ENCODE measurements at regions not wholly inside any gene's neighbourhood (a gene's known extent, or its start where the extent isn't known, plus 50 kb on each side); places are given as distances from the start of the nearest gene placed in this dataset.

DNA sequence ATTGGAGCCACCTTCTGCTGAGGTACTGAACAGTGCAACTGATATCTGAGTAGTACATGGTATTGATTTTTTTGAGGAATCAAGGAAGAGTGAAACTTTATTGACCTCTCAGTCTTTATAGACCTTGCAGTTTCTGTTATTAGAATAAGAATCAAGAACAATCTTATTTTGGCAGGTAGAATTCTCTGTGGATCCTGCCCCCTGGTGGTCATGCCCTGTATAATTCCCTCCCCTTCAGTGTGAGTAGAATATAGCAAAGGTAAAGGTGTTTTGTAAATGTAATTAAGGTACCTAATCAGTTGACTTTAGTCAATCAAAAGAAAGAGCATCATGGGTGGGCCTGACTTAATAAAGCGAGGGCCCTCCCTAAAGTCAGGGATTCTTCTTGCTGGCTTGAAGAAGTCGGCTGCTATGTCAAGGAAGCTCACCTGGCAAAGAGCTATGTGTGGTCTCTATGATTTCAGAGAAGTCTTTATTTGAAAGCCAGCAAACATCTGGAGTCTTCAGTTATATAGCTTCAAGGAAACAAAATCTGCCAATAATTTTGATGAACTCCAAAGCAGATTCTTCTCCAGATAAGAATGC is 142.8 kb downstream of the LSM5 start:
- DNase-seq (ENCODE audit: low spot score): peak; percentile 34
- TF ChIP-seq, protein P1, sequence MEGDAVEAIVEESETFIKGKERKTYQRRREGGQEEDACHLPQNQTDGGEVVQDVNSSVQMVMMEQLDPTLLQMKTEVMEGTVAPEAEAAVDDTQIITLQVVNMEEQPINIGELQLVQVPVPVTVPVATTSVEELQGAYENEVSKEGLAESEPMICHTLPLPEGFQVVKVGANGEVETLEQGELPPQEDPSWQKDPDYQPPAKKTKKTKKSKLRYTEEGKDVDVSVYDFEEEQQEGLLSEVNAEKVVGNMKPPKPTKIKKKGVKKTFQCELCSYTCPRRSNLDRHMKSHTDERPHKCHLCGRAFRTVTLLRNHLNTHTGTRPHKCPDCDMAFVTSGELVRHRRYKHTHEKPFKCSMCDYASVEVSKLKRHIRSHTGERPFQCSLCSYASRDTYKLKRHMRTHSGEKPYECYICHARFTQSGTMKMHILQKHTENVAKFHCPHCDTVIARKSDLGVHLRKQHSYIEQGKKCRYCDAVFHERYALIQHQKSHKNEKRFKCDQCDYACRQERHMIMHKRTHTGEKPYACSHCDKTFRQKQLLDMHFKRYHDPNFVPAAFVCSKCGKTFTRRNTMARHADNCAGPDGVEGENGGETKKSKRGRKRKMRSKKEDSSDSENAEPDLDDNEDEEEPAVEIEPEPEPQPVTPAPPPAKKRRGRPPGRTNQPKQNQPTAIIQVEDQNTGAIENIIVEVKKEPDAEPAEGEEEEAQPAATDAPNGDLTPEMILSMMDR (IDR thresholded peaks at IDR 0.05; ENCODE audit: extremely low read depth, missing control alignments): peak; percentile 63

DNA sequence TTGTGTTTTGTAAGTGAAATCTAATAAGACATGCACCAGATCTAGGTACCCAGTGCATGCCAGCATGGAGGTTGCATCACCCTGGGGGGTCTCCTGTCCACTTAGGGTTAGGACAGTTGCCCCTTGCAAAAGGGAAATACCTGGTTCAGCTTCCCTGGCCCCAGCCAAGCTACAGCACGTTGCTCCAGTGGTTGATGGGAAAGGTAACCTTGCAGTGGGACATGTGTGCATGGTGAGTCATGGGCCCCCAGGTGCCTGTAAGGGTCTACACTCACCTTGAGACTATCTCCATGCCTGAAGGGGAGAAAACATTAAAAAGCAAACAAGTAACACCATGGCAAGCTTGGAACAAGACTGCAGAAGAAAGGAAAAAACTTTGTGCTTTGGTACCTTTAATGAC is 143.9 kb downstream of the LSM5 start:
- no peak for DNase-seq (ENCODE audit: low spot score)
- TF ChIP-seq, protein P1 (IDR thresholded peaks at IDR 0.05; ENCODE audit: extremely low read depth, missing control alignments): no peak

DNA sequence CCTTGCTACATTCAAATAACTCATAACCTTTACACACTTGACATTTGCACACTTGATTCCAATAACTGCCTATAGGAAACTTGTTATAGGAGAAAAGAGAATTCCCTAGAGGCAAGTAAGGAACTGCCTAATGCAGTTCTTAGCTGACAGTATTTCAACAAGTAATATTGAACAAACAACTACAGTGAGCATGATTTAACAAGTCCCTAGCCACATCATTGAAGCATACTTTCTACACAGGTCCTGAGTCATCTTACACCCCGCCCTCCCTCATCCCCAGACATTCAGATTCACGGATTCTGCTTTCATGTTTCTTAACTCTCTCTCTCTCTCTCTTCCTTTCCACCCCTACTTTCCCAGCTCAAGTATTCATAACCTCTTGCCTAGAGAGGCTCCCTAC is 153.5 kb downstream of the LSM5 start:
- TF ChIP-seq, protein P1 (IDR thresholded peaks at IDR 0.05; ENCODE audit: extremely low read depth, missing control alignments): no peak
- no peak for DNase-seq (ENCODE audit: low spot score)

- TF ChIP-seq, protein P1 (IDR thresholded peaks at IDR 0.05; ENCODE audit: extremely low read depth, missing control alignments): no peak
- no peak for DNase-seq (ENCODE audit: low spot score)
Observed at GRCh38 chr7:32335107-32335506, 155.1 kb downstream of the LSM5 start.

DNA sequence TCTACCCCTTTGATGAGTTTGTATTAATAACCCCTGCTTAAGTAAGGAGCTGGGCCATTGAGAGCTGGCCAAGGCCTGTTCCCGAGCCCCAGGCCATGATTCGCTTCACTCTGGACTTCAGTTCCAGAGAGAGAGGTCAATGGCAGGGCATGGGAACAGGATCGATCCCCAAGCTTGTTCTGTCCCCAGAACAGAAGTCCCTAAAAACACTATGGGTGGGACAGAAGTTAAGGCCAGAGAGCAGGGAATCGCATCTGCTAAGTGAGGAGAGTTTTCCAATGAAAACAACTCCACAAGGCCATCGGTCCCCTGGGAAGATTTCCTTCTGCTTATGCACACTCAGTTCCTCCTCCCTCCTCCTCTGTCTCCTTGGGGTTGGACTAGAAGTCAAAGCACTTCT is 159.6 kb downstream of the LSM5 start:
- no peak for DNase-seq (ENCODE audit: low spot score)
- TF ChIP-seq, protein P1 (IDR thresholded peaks at IDR 0.05; ENCODE audit: extremely low read depth, missing control alignments): no peak

- DNase-seq (ENCODE audit: low spot score): no peak
- TF ChIP-seq, protein P1 (IDR thresholded peaks at IDR 0.05; ENCODE audit: extremely low read depth, missing control alignments): no peak
Observed at GRCh38 chr7:32326078-32326477, 164.1 kb downstream of the LSM5 start.

DNA sequence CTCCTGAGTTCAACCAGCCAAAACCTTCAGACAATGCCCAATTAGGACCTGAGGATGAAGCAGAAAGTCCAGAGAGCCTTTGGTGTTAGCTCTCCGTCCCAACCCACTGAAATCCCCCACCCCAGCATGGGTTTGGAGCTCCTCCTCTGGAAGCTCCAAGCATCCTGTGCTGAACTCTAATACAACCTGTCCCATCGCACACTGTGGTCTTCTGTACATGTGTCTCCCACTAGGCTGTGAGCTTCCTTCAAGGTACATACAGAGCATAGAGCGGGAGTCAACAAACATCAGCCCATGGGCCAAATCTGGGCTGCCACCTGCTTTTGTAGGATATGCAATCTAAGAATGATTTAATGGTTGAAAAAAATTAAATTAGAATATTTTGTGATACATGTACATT is 166.5 kb downstream of the LSM5 start:
- TF ChIP-seq, protein P1 (IDR thresholded peaks at IDR 0.05; ENCODE audit: extremely low read depth, missing control alignments): no peak
- DNase-seq (ENCODE audit: low spot score): no peak

Measured in GM20000 (cell line).